GM12875 (cell line): ENCODE measurements at regions not wholly inside any gene's neighbourhood (a gene's known extent, or its start where the extent isn't known, plus 50 kb on each side); places are given as distances from the start of the nearest gene placed in this dataset.
"Not testable (repeated sequence)": the region's sequence is repeated elsewhere in the genome, so short reads cannot be mapped to it uniquely, and the experiment has no call there.

Experiments used
- H3K4me3 ChIP-seq: one replicate; pipeline ENCODE4 v1.5.1; 2011; ENCODE audit warnings: low read depth, low read length, control low read depth
- TF ChIP-seq, protein P1 (sequence below): IDR thresholded peaks from 2 replicates; pipeline ENCODE4 v1.5.1; 2011; ENCODE audit warnings: low read depth, mild to moderate bottlenecking, control low read depth, inconsistent platforms, low read length, moderate library complexity, borderline replicate concordance; ENCODE audit not compliant: insufficient read depth

DNA sequence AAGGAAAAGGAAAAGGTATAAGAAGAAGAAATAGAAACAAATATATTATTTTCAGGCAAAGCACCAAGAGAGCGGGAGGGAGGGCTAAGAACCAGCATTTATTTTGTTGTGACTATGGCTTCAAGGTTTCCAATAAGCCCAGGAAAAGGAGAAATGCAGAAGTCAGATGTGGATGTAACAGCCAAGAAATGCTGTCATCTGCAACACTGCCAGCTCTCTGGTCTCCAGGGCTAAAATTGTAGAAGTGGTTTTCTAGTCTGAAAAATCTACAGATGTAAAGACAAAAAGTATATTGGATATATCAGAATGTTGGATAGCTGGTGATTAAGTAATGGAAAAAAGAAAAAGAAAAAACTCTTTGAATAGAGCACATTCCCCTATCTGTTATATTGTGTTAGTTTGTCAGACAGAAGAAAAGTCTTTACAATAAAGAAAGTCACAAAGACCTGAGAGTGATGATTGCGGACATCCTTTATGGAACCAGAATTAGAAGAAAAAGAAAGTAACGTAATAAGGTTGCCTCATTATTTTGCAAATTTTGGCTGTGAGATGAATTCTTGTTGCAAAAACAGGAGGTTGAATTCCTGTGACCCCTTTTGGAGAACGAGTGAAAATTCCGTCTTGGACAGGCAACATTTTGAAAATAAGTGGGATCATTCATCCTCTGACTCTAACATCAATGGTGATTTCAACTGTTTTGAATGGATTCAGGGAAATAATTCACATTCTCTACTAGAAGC is 938.1 kb downstream of the TTLL7 start:
- TF ChIP-seq, protein P1, sequence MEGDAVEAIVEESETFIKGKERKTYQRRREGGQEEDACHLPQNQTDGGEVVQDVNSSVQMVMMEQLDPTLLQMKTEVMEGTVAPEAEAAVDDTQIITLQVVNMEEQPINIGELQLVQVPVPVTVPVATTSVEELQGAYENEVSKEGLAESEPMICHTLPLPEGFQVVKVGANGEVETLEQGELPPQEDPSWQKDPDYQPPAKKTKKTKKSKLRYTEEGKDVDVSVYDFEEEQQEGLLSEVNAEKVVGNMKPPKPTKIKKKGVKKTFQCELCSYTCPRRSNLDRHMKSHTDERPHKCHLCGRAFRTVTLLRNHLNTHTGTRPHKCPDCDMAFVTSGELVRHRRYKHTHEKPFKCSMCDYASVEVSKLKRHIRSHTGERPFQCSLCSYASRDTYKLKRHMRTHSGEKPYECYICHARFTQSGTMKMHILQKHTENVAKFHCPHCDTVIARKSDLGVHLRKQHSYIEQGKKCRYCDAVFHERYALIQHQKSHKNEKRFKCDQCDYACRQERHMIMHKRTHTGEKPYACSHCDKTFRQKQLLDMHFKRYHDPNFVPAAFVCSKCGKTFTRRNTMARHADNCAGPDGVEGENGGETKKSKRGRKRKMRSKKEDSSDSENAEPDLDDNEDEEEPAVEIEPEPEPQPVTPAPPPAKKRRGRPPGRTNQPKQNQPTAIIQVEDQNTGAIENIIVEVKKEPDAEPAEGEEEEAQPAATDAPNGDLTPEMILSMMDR, result no peak
- no peak overlapping the region for H3K4me3 ChIP-seq

DNA sequence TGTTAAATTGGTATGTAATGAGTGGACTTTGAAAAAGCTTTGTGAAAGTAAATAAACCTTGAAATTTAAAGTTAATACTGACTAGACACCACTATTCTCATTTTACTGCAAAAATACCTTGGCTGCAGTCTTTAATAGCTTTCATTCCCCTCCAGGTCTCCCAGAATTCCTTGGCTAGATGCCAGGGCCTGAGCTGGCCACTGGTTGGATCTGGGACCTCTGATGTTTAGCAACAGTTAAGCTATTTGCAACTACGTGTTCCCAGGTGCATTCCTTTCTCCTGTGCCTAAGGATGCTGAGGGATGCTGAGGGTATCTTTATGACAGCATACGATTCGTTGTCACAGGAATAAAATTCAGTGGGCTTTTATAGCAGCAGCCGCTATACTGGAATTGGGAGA is 938.7 kb downstream of the TTLL7 start:
- TF ChIP-seq, protein P1, result no peak
- no peak overlapping the region for H3K4me3 ChIP-seq

DNA sequence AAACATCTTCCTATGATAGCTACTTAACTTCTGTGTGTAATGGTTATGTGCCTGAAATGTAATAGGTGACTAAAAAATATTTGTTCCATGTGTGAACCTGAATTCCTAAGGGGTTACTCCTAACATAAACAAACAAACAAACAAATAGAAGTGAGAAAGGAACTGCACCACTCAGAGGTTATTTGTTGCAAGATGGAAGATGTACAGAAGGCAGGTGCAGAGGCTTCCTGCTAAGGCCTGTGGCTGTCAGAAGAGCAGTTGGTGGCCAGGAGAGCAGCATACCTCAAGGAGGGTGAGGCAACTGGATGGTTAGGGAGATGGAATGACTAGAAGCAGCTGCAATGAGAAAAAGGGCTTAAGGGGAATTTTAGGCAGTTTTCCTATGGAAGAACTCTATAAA is 940.6 kb downstream of the TTLL7 start:
- TF ChIP-seq, protein P1, result no peak

DNA sequence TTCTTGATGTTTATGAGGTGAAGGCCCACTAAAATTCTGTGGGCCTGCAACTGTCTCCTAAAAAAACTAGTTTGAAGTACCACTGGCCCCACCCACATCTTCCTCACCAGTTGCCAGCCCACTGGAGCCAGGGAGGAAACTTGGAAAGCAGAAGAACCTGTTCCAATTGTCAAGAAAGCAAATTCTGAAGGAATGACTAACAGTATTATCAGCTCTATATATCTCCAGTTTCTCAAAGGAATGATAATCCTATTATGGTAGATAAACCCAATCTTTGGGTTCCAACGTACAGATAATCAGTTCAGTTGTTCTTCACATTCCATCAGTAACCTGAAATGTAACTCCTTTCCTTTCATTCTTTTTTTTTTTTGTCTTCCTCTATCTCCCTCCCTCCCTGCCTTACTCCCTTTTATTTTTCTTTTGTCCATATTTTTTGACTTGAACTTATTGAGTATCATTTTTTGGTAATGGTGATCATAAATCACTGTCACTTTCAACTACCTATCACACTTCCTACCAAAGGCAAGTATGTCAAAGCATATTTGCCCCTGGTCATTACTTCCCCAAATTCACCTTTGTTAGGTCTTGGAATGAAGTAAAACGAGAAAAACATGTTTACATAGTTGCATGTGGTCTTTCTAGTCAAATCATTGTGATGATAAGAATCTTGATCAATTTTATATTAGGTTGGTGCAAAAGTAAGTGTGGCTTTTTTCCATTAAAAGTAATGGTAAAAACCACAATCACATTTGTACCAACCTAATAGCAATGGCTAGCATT is 943.4 kb downstream of the TTLL7 start:
- H3K4me3 ChIP-seq, result no peak overlapping the region
- TF ChIP-seq, protein P1, result no peak

More for the DNA sequence above, 940.6 kb downstream of the TTLL7 start:
- H3K4me3 ChIP-seq, result no peak overlapping the region

DNA sequence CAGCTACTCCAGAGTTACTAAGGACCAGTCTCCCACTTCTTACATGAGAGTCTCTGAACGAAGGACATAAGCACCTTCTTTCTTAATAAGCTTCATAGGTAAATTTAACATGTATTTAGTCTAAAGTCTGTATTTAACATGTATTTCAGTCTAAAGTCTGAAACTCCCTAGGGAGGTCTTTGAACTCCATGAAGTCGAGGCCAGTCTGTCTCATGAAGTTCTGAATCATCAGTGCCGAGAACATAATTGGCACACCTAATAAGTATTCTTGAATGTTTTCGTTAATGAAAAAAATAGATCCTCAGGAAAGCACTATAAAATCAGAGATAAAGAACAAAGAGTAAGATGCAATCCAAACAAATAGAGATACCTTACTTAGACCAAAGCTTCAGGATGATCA is 945.5 kb downstream of the TTLL7 start:
- TF ChIP-seq, protein P1, result no peak
- no peak overlapping the region for H3K4me3 ChIP-seq

DNA sequence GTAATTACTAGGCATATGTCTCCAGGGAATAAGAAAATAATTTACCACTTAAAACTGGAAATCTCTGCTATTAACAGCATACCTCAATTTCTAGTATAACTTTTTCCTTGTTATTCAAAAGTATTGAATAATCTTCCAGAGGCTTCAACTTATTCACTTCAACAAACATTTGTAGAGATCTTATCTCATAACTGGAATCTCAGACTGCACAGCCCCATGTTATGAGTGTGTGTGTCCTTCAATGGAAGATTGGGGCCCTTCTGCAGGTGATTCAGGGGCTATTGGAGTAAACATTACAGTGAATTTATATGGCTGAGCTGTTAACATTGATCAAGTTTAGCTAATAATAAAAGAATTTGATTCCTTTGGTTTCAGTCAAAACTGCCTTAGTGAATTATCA is 946.1 kb downstream of the TTLL7 start:
- TF ChIP-seq, protein P1, result no peak
- H3K4me3 ChIP-seq, result no peak overlapping the region

DNA sequence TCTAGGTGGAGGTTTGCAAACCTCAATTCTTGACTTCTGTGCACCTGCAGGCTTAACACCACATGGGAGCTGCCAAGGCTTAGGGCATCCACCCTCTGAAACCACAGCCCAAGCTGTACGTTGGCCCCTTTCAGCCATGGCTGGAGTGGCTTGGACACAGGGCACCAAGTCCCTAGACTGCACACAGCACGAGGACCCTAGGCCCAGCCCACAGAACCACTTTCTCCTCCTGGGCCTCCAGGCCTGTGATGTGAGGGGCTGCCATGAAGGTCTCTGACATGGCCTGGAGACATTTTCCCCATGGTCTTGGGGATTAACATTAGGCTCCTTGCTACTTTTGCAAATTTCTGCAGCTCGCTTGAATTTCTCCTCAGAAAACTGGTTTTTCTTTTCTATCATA is 947.9 kb downstream of the TTLL7 start:
- not testable (repeated sequence) for H3K4me3 ChIP-seq
